ENCODE measurements at regions not wholly inside any gene's neighbourhood (a gene's known extent, or its start where the extent isn't known, plus 50 kb on each side); places are given as distances from the start of the nearest gene placed in this dataset.

DNA sequence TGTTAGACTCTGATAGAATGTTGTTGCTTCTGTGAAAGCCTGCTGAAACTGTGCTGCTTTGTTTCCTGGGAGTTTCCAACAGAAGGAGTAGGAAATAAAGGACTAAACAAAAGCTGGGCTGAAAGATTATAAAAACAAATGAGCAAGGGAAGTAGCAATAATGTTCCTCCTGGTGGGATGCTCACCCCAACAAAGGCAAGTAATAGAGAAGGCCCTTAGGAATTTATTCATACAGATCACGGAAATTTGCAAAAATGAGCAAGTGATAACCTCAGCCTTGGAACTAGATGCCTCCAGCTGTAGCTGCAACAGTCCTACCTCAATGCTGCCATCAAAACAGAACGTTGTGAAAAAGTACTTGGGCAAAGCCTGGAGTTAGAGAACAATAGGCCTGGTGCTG, 1248.0 kb upstream of the C9orf72 start:
- Histone ChIP-seq H3K9ac (ENCODE audit: control insufficient read depth, extremely low read depth, insufficient read depth, low read length) (no peak overlapping the region), H4K20me1 (ENCODE audit: control insufficient read depth, extremely low read depth, insufficient read depth, low read length) (no peaks in the 10 kb centered on the region), H3K27me3 (ENCODE audit: control insufficient read depth, extremely low read depth, insufficient read depth, low read length) (no peaks in the 10 kb centered on the region), H3K4me3 (ENCODE audit: control insufficient read depth in 2 of 3, extremely low read depth in 1 of 3, insufficient read depth in 2 of 3, low read depth in 1 of 3, low read length in 3 of 3) (no peak overlapping the region), H3K79me2 (ENCODE audit: control insufficient read depth, insufficient read depth, low read length) (no peaks in the 10 kb centered on the region), H3K4me2 (ENCODE audit: control insufficient read depth, extremely low read depth, insufficient read depth, low read depth, low read length) (no peak overlapping the region), H3K9me3 (ENCODE audit: control insufficient read depth, low read depth, low read length) (no peaks in the 10 kb centered on the region), H2AFZ (ENCODE audit: control insufficient read depth, low read length) (no peak overlapping the region), H3K27ac (ENCODE audit: control insufficient read depth, insufficient read depth, low read length) (no peak overlapping the region), H3K4me1 (ENCODE audit: control insufficient read depth, extremely low read depth, insufficient read depth, low read length) (no peaks in the 10 kb centered on the region), H3K9me1 (ENCODE audit: control insufficient read depth, extremely low read depth, insufficient read depth, low read length) (no peaks in the 10 kb centered on the region), H3K36me3 (ENCODE audit: control insufficient read depth in 2 of 2, extremely low read depth in 1 of 2, insufficient read depth in 2 of 2, low read length in 2 of 2) (no peaks in the 10 kb centered on the region)
- TF ChIP-seq, protein P1, sequence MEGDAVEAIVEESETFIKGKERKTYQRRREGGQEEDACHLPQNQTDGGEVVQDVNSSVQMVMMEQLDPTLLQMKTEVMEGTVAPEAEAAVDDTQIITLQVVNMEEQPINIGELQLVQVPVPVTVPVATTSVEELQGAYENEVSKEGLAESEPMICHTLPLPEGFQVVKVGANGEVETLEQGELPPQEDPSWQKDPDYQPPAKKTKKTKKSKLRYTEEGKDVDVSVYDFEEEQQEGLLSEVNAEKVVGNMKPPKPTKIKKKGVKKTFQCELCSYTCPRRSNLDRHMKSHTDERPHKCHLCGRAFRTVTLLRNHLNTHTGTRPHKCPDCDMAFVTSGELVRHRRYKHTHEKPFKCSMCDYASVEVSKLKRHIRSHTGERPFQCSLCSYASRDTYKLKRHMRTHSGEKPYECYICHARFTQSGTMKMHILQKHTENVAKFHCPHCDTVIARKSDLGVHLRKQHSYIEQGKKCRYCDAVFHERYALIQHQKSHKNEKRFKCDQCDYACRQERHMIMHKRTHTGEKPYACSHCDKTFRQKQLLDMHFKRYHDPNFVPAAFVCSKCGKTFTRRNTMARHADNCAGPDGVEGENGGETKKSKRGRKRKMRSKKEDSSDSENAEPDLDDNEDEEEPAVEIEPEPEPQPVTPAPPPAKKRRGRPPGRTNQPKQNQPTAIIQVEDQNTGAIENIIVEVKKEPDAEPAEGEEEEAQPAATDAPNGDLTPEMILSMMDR (optimal IDR thresholded peaks at IDR 0.05 in 1 of 3, IDR thresholded peaks at IDR 0.05 in 1 of 3, conservative IDR thresholded peaks at IDR 0.05 in 1 of 3; ENCODE audit: extremely low read depth in 1 of 3, insufficient read depth in 2 of 3, low read length in 3 of 3): no peak
- no peak for TF ChIP-seq EZH2 (IDR thresholded peaks at IDR 0.05; ENCODE audit: low read length)
- no peak for DNase-seq (ENCODE audit: low read depth, low spot score)
- dilution Hi-C loops (cut with MboI; ENCODE audit: extremely low pct_ligation_motif_present, low sequenced_read_pairs): no loop called here
- FAIRE-seq: no peak

DNA sequence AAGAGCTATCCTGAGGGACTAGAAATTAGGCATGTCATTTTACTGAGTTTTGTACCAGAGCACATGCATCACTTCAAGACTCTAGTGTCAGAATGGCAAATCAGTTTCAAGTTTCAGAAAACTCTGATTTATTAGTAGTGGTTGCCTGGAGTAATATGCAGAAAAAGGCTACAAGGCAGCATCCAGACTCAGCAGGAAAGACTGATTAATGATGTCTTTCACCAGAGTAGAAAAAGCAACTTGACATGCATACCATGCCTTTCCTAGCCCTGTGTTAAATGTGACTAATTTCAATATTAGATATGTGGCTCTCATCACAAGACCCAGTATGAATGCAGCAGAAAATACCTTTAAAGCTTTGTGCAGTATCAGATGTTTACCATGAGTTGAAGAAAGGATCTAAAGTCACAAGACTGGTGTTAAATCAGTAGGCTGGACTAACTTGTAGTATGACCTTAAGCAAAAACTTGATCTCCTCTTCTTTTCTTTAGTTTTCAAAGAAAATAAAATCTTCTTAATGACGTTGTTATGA, 1251.2 kb upstream of the C9orf72 start:
- H3K36me3 ChIP-seq (ENCODE audit: control insufficient read depth in 2 of 2, extremely low read depth in 1 of 2, insufficient read depth in 2 of 2, low read length in 2 of 2): no peaks in the 10 kb centered on the region
- FAIRE-seq (no peak), DNase-seq (ENCODE audit: low read depth, low spot score) (no peak)
- H3K27me3 ChIP-seq (ENCODE audit: control insufficient read depth, extremely low read depth, insufficient read depth, low read length): no peaks in the 10 kb centered on the region
- H3K27ac ChIP-seq (ENCODE audit: control insufficient read depth, insufficient read depth, low read length): no peak overlapping the region
- H3K4me3 ChIP-seq (ENCODE audit: control insufficient read depth in 2 of 3, extremely low read depth in 1 of 3, insufficient read depth in 2 of 3, low read depth in 1 of 3, low read length in 3 of 3): no peak overlapping the region
- no peaks in the 10 kb centered on the region for H3K4me1 ChIP-seq (ENCODE audit: control insufficient read depth, extremely low read depth, insufficient read depth, low read length)
- no peak overlapping the region for H3K9ac ChIP-seq (ENCODE audit: control insufficient read depth, extremely low read depth, insufficient read depth, low read length)
- no peaks in the 10 kb centered on the region for H3K79me2 ChIP-seq (ENCODE audit: control insufficient read depth, insufficient read depth, low read length)
- no peak overlapping the region for H3K4me2 ChIP-seq (ENCODE audit: control insufficient read depth, extremely low read depth, insufficient read depth, low read depth, low read length)
- no peak overlapping the region for H2AFZ ChIP-seq (ENCODE audit: control insufficient read depth, low read length)
- no peaks in the 10 kb centered on the region for H3K9me3 ChIP-seq (ENCODE audit: control insufficient read depth, low read depth, low read length)
- no peaks in the 10 kb centered on the region for H4K20me1 ChIP-seq (ENCODE audit: control insufficient read depth, extremely low read depth, insufficient read depth, low read length)
- TF ChIP-seq, protein P1 (optimal IDR thresholded peaks at IDR 0.05 in 1 of 3, IDR thresholded peaks at IDR 0.05 in 1 of 3, conservative IDR thresholded peaks at IDR 0.05 in 1 of 3; ENCODE audit: extremely low read depth in 1 of 3, insufficient read depth in 2 of 3, low read length in 3 of 3): no peak
- TF ChIP-seq EZH2 (IDR thresholded peaks at IDR 0.05; ENCODE audit: low read length): no peak
- H3K9me1 ChIP-seq (ENCODE audit: control insufficient read depth, extremely low read depth, insufficient read depth, low read length): no peaks in the 10 kb centered on the region
- dilution Hi-C loops (cut with MboI; ENCODE audit: extremely low pct_ligation_motif_present, low sequenced_read_pairs): no loop called here

Data from keratinocyte (primary cell).